ENCODE measurements at regions not wholly inside any gene's neighbourhood (a gene's known extent, or its start where the extent isn't known, plus 50 kb on each side); places are given as distances from the start of the nearest gene placed in this dataset.

- TF ChIP-seq CTCF (IDR thresholded peaks at IDR 0.05) (no peak), POLR2A (IDR thresholded peaks at IDR 0.05) (no peak)
Observed at GRCh38 chr6:98325366-98325765, 509.0 kb upstream of the POU3F2 start.
